MM.1S (cell line): ENCODE measurements at regions not wholly inside any gene's neighbourhood (a gene's known extent, or its start where the extent isn't known, plus 50 kb on each side); places are given as distances from the start of the nearest gene placed in this dataset.

Experiments
- DNase-seq: peaks from one replicate; pipeline ENCODE4 v3.0.0-alpha.2; 2015
- H2AFZ ChIP-seq: fragments of 300-600 bp; sonication (generic); 2 replicates; pipeline ENCODE4 v1.6.0; 2016; ENCODE audit warnings: antibody characterized with exemption, low read length
- H3F3A ChIP-seq: fragments of 300-600 bp; sonication (generic); 2 replicates; pipeline ENCODE4 v1.6.1; 2016; ENCODE audit warnings: mild to moderate bottlenecking, antibody characterized with exemption, low read length, moderate library complexity, mixed read lengths; ENCODE audit not compliant: insufficient read depth
- H3K27ac ChIP-seq: fragments of 300-600 bp; sonication (generic); 2 replicates; pipeline ENCODE4 v1.5.1; 2016; ENCODE audit warnings: mild to moderate bottlenecking, low read length
- H3K27me3 ChIP-seq: fragments of 300-600 bp; sonication (generic); replicated peaks from 2 replicates; pipeline ENCODE4 v1.6.0; 2016; ENCODE audit warnings: low read length; ENCODE audit not compliant: insufficient read depth
- H3K36me3 ChIP-seq: fragments of 300-600 bp; sonication (generic); replicated peaks from 2 replicates; pipeline ENCODE4 v1.6.1; 2016; ENCODE audit warnings: mild to moderate bottlenecking, low read length, mixed read lengths; ENCODE audit not compliant: insufficient read depth
- H3K4me1 ChIP-seq: fragments of 300-600 bp; sonication (generic); 2 replicates; pipeline ENCODE4 v1.6.1; 2016; ENCODE audit warnings: low read length, mixed read lengths
- H3K4me2 ChIP-seq: fragments of 300-600 bp; sonication (generic); 2 replicates; pipeline ENCODE4 v1.6.0; 2016; ENCODE audit warnings: low read depth, low read length
- H3K4me3 ChIP-seq: fragments of 300-600 bp; sonication (generic); 2 replicates; pipeline ENCODE4 v1.5.1; 2016; ENCODE audit warnings: low read length, mixed read lengths
- H3K79me2 ChIP-seq: fragments of 300-600 bp; sonication (generic); 2 replicates; pipeline ENCODE4 v1.6.1; 2016; ENCODE audit warnings: mixed run types, low read length, mixed read lengths
- H3K9ac ChIP-seq: fragments of 300-600 bp; sonication (generic); 2 replicates; pipeline ENCODE4 v1.6.1; 2016; ENCODE audit warnings: low read length, mixed read lengths
- H3K9me2 ChIP-seq: fragments of 300-600 bp; sonication (generic); replicated peaks from 2 replicates; pipeline ENCODE4 v1.6.1; 2016; ENCODE audit warnings: mild to moderate bottlenecking, low read length, mixed read lengths; ENCODE audit not compliant: insufficient read depth
- H3K9me3 ChIP-seq: fragments of 300-600 bp; sonication (generic); replicated peaks from 2 replicates; pipeline ENCODE4 v1.6.1; 2016; ENCODE audit warnings: mild to moderate bottlenecking, low read length, mixed read lengths; ENCODE audit not compliant: insufficient read depth
- H4K20me1 ChIP-seq: fragments of 300-600 bp; sonication (generic); 2 replicates; pipeline ENCODE4 v1.6.1; 2016; ENCODE audit warnings: mild to moderate bottlenecking, low read length, moderate library complexity, mixed read lengths; ENCODE audit not compliant: insufficient read depth
- EZH2 ChIP-seq: fragments of 300-600 bp; sonication (generic); optimal IDR thresholded peaks from 2 replicates; pipeline ENCODE3; 2017; ENCODE audit warnings: low read depth, mild to moderate bottlenecking, antibody characterized with exemption, low read length, mixed read lengths
- EZH2phosphoT487 ChIP-seq: fragments of 300-600 bp; sonication (generic); IDR thresholded peaks from 2 replicates; pipeline ENCODE4 v1.6.1; 2018; ENCODE audit warnings: antibody characterized with exemption, low read length
- TF ChIP-seq, protein P1 (sequence below): fragments of 300-600 bp; sonication (generic); IDR thresholded peaks from 2 replicates; pipeline ENCODE4 v1.5.1; 2016; ENCODE audit warnings: antibody characterized with exemption, low read length, mixed read lengths

DNA sequence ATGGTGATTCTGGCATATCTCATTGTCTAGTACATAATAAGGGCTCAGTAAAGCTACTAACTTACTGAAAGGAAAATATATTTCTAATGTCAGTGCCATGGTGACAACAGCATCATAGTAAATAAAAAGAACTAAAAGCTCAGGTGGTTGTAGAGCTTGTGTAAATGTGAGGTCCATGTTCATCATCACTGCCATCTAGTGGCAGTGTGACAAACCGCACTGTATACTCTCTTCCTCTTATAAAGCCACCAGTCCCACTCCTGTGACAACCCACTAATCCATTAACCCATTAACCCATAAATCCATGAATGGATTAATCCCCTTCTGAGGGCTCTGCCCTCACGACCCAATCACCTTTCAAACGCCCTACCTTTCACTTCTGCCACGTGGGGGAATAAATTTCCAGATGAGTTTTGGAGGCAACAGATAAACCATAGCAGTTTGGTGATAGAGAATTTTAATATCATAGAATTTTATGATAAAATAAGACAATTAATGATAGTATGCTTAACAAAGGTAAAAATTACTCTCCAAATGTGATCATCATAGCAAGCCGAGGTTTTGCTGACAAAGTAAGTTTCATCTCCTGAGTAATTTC lies 160.4 kb upstream of the SGCG start:
- Histone ChIP-seq H3K9me3 (no peaks in the 10 kb centered on the region), H3K4me3 (no peak overlapping the region), H3K36me3 (no peaks in the 10 kb centered on the region), H3K27me3 (no peaks in the 10 kb centered on the region), H3F3A (no peaks in the 10 kb centered on the region), H2AFZ (no peak overlapping the region), H3K9me2 (no peaks in the 10 kb centered on the region), H3K4me2 (no peak overlapping the region), H3K9ac (no peak overlapping the region), H3K4me1 (no peaks in the 10 kb centered on the region), H3K79me2 (no peaks in the 10 kb centered on the region), H3K27ac (no peak overlapping the region), H4K20me1 (no peaks in the 10 kb centered on the region)
- peak; percentile 30 for DNase-seq
- TF ChIP-seq EZH2phosphoT487 (no peak), EZH2 (no peak)
- TF ChIP-seq, protein P1, sequence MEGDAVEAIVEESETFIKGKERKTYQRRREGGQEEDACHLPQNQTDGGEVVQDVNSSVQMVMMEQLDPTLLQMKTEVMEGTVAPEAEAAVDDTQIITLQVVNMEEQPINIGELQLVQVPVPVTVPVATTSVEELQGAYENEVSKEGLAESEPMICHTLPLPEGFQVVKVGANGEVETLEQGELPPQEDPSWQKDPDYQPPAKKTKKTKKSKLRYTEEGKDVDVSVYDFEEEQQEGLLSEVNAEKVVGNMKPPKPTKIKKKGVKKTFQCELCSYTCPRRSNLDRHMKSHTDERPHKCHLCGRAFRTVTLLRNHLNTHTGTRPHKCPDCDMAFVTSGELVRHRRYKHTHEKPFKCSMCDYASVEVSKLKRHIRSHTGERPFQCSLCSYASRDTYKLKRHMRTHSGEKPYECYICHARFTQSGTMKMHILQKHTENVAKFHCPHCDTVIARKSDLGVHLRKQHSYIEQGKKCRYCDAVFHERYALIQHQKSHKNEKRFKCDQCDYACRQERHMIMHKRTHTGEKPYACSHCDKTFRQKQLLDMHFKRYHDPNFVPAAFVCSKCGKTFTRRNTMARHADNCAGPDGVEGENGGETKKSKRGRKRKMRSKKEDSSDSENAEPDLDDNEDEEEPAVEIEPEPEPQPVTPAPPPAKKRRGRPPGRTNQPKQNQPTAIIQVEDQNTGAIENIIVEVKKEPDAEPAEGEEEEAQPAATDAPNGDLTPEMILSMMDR: peak; percentile 59

DNA sequence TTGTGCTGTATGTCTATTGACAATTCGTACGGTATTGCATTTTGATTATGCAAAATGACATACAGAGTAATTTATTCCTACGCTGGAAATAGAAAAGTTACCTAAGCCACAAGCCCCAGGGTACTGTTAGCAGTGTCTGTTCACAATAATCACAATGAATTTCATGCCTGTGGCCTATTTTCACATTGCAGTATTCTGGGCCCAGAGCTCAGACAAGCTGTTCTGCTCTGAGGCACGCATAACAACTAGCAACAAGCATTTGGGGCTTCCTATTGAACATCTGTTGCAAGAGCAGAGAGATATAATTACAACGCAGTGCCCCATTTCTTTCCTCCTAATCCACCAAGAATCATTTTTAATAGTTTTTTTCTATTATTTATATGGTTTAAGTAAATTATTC lies 158.9 kb upstream of the SGCG start:
- no peak for DNase-seq
- TF ChIP-seq EZH2 (no peak), EZH2phosphoT487 (no peak)
- TF ChIP-seq, protein P1: no peak

DNA sequence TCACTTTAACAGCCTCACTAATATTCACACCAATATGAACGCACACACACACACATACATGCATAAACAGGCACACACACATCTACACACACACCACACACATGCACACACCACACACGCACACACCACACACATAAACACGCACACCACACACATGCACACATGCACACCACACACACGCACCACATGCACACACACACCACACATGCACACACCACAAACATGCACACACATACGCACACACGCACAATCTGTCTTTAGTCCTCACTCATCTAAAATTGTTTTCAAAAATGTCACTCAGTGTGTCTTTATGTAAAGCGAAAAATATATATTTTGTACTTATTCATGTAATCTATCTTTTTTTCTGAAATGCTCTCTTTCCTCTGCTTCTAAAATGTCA lies 158.1 kb upstream of the SGCG start:
- Histone ChIP-seq H3F3A (no peaks in the 10 kb centered on the region), H3K27ac (no peak overlapping the region), H3K4me1 (no peaks in the 10 kb centered on the region), H3K9ac (no peak overlapping the region), H2AFZ (no peak overlapping the region), H3K4me2 (no peak overlapping the region), H4K20me1 (no peaks in the 10 kb centered on the region), H3K79me2 (no peaks in the 10 kb centered on the region), H3K9me3 (no peaks in the 10 kb centered on the region), H3K36me3 (no peaks in the 10 kb centered on the region), H3K4me3 (no peak overlapping the region), H3K27me3 (no peaks in the 10 kb centered on the region), H3K9me2 (no peaks in the 10 kb centered on the region)
- DNase-seq: no peak
- TF ChIP-seq EZH2: no peak
- TF ChIP-seq, protein P1: no peak
- TF ChIP-seq EZH2phosphoT487: no peak

More for the DNA sequence above, 158.9 kb upstream of the SGCG start:
- no peaks in the 10 kb centered on the region for H3K79me2 ChIP-seq
- no peaks in the 10 kb centered on the region for H4K20me1 ChIP-seq
- H2AFZ ChIP-seq: no peak overlapping the region
- H3K27me3 ChIP-seq: no peaks in the 10 kb centered on the region
- no peak overlapping the region for H3K4me3 ChIP-seq
- H3F3A ChIP-seq: no peaks in the 10 kb centered on the region
- no peaks in the 10 kb centered on the region for H3K36me3 ChIP-seq
- no peaks in the 10 kb centered on the region for H3K4me1 ChIP-seq
- no peak overlapping the region for H3K27ac ChIP-seq
- H3K9ac ChIP-seq: no peak overlapping the region
- H3K4me2 ChIP-seq: no peak overlapping the region
- H3K9me3 ChIP-seq: no peaks in the 10 kb centered on the region
- no peaks in the 10 kb centered on the region for H3K9me2 ChIP-seq
